ENCODE measurements at regions not wholly inside any gene's neighbourhood (a gene's known extent, or its start where the extent isn't known, plus 50 kb on each side); places are given as distances from the start of the nearest gene placed in this dataset.

DNA sequence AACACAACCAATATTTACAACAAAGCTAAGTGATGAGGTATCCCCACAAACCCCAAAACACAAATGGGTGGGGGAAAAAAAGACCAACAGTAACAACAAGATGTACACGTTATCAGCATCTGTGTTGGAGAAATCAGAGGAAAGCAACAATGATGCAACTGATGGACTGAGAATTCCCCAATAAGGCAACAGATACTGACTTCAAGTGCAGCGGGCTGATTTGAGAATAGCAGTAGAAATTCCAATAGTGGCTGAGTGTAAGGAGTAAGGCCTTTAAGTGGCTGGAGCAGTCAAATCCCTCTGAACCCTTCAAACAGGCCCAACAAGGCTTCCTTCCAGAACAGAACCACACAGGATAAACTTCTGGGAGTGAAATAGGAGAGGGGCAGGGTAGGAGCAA, 97.6 kb downstream of the TM2D1 start:
- no peak for TF ChIP-seq POLR2A (IDR thresholded peaks at IDR 0.05; ENCODE audit: low read depth, low read length)
- DNase-seq (ENCODE audit: insufficient read length, low spot score) = no peak
- FAIRE-seq = no peak

DNA sequence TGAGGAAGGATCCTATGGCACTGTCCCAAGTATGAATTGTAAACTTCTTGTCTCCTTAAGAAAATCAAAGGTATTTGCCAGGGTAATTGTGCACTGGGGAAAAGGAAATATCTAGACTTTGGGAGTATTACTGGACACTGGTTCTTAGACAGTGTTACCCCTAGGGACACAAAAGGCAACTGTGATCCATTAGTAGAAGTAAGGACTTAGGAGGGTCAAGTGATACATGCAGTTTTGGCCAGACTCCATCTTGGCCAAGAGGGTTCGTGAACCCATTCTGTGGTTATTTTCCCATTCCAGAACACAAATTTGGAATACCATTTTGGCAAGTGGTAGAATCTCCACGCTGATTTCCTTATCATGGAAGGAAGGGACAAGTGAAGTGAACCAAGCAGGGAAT, 98.1 kb downstream of the TM2D1 start:
- TF ChIP-seq POLR2A (IDR thresholded peaks at IDR 0.05; ENCODE audit: low read depth, low read length) = no peak
- FAIRE-seq = no peak
- DNase-seq (ENCODE audit: insufficient read length, low spot score) = no peak

DNA sequence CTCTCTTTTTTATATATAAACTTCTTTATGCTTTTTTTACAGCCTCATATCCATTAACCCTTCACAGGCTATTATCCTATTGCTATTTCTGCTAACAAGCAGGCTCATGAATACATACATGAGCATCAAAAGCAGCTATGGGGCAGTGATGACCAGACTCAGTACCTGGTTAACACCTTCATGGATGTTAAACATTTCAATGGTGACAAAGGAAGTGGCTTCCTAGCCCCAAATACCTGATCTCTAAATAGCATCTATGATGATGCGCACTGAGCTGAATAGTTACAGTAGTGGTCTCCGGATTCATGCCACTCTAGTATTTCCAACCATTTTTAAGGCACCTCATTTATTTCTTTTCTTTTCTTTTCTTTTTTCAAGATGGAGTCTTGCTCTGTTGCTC, 101.1 kb downstream of the TM2D1 start:
- TF ChIP-seq POLR2A (IDR thresholded peaks at IDR 0.05; ENCODE audit: low read depth, low read length) = no peak
- DNase-seq (ENCODE audit: insufficient read length, low spot score) (no peak), FAIRE-seq (no peak)

DNA sequence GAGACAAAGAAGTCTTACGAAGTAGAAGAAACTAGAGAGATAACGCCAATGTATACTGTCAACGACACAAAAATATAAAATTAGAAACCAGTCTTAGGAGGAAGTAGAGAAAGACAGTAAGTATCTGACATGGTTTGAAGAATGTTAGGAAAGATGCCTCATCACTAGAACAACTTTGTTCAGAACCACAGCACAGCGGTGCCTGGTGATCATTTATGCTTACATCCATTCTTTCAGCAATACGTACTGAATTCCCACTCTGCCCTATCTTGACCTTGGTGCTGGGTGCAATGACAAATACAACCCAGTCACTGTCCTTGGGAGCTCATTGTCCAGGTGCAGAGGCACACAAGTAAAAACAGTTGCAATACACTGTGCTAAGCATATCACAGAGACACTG, 104.4 kb downstream of the TM2D1 start:
- TF ChIP-seq POLR2A (IDR thresholded peaks at IDR 0.05; ENCODE audit: low read depth, low read length) = no peak
- no peak for DNase-seq (ENCODE audit: insufficient read length, low spot score)
- no peak for FAIRE-seq

DNA sequence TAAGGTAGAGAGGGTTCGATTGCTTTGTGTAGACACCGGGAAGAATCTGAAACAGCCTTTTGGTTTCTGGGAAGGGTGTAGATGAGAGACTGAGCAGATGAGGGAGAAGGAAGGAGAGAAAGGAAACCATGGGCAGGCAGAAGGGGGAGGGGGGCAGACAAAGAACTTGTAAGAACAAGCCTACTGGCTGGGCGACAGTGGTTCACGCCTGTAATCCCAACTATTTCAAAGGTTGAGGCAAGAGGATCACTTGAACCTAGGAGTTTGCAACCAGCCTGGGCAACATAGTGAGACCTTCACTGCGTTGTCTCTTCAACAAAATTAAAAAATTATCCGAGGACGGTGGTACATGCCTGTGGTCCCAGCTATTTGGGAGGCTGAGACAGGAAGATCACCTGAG, 106.2 kb downstream of the TM2D1 start:
- DNase-seq (ENCODE audit: insufficient read length, low spot score) (no peak), FAIRE-seq (no peak)
- no peak for TF ChIP-seq POLR2A (IDR thresholded peaks at IDR 0.05; ENCODE audit: low read depth, low read length)

DNA sequence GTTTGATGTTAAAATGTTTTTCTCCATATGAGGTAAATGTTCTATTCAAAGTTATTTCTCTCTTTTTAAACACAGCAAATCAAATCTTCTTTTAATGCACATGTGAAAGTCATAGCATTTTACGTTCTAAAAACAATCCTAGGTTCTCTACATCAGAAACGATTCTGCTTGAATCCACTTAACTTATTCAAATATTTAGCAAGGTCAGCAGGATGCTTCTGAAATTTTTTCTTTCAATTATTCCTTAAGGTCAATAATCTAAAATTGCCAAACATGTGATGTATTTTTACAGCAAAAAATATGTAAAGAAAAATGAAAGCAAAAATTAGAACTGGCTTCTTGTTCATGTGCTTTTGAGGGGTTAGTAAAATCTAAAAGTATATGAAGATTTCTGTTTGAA, 106.7 kb downstream of the TM2D1 start:
- no peak for FAIRE-seq
- TF ChIP-seq POLR2A (IDR thresholded peaks at IDR 0.05; ENCODE audit: low read depth, low read length) = no peak
- DNase-seq (ENCODE audit: insufficient read length, low spot score) = no peak

DNA sequence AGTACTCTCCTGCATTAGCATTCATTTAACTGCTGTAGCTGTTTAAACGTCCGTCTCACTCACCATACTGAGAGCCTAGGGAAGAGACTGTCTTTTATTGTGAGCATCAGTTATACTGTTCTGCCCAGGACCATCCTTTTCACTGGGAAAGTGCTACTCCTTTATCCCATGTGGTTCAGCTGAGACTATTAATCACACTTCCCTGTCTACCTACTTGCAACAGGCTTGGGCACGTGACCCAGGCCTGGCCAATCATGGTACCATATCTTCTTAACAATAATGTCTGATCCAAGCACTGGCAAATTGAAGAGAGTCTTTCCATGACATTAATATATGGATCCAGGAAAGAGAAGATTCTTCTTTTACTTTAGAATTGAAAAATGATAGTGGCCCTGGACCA, 108.1 kb downstream of the TM2D1 start:
- TF ChIP-seq POLR2A (IDR thresholded peaks at IDR 0.05; ENCODE audit: low read depth, low read length) = no peak
- DNase-seq (ENCODE audit: insufficient read length, low spot score) = no peak
- FAIRE-seq = no peak

DNA sequence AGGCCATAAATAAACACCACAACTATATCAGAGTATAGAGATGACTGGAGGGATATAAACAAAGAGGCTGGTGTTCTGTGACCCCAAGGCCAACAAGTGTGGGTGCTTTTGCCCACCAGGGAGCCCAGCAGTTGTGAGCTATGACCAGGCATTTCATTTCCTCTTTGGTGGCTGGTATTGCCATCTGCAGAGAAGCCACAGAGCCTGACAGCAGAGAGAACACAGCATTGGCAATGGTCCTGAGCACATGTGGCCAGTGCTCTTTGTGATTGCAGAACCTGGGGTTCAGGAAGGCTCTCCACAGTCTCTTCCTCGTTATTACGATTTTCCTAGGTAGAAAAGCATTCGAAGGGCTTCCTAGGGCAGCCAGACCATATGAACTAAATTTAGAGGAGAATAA, 112.3 kb downstream of the TM2D1 start:
- no peak for TF ChIP-seq POLR2A (IDR thresholded peaks at IDR 0.05; ENCODE audit: low read depth, low read length)
- DNase-seq (ENCODE audit: insufficient read length, low spot score) (no peak), FAIRE-seq (no peak)

DNA sequence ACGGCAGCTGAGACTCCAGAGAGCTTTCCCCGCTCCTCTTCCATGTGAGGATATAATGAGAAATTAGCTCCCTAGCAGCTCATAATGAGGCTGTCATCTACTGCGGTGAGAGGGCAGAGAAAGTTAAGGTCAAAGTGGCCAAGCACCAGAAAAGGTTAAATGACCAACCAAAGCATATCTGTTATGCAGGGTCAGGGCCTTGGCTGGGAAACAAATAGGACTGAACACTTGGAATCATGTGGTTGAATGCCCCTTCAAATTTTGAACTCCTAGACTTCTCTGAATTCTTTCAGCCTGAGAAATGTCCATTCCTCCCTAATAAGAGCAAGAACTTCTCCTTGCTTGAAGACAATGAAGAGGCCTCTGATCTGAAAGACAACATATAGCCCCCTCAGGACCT, 115.9 kb downstream of the TM2D1 start:
- FAIRE-seq = no peak
- TF ChIP-seq POLR2A (IDR thresholded peaks at IDR 0.05; ENCODE audit: low read depth, low read length) = no peak
- DNase-seq (ENCODE audit: insufficient read length, low spot score) = no peak

DNA sequence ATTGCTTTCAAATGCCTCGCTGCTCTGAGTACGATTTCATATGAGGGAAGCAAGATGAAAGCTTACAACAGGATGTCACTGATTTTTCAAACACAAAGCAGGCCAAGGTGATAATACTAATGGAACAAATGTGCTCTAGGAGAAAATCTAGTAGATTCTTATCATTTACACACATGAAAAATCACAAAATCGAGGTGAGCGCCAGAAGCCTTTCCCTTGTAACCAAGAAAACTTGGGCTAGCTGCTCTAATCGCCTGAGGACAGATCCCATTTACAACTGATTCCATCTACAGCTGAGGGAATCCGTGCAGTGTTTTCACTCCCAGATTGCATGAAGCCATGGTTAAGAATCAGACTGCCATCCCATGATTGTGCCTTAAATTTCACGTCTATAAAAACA, 117.5 kb downstream of the TM2D1 start:
- DNase-seq (ENCODE audit: insufficient read length, low spot score) = no peak
- FAIRE-seq = no peak
- TF ChIP-seq POLR2A (IDR thresholded peaks at IDR 0.05; ENCODE audit: low read depth, low read length) = no peak

DNA sequence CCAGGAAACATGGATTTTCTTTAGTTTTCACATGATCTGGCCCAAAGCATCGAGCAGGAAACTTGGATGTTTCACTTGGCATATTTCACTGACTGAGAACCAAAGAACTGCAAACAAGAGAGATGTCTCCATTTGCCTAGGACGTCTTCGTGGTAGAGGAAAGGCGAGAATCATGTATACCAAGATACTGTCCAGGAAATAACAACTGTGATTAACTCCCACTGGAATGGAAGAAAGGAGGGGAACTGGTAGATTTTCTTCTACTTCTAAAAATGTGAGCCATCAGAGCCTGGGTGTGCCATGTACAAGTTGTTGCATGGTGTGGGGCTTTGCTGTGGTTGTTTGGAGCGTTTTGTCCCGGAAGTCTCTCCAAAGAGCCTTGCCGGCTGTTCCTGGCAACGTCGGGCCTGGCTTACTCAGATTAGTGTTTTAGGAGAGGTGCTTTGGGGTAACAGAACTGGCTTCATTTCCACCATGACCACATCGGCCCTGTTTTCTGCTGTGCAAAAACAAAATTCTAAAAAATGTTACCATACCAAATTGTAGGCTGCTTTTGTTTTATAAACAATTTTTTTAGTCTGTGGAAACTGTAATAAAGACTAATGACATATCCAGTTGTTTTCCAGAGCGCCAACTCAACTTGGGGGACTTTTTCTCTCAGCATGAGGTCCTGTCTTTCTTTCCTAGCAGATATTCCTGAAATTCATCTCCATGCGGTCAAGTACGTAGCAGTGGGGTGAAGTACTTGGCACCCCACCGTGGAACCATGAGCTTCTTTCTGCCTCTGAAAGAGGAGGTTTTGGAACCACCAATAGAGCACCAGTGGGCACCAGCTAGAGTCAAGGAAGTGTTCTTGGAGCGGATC, 118.3 kb downstream of the TM2D1 start:
- FAIRE-seq (no peak), DNase-seq (ENCODE audit: insufficient read length, low spot score) (no peak)
- no peak for TF ChIP-seq POLR2A (IDR thresholded peaks at IDR 0.05; ENCODE audit: low read depth, low read length)

DNA sequence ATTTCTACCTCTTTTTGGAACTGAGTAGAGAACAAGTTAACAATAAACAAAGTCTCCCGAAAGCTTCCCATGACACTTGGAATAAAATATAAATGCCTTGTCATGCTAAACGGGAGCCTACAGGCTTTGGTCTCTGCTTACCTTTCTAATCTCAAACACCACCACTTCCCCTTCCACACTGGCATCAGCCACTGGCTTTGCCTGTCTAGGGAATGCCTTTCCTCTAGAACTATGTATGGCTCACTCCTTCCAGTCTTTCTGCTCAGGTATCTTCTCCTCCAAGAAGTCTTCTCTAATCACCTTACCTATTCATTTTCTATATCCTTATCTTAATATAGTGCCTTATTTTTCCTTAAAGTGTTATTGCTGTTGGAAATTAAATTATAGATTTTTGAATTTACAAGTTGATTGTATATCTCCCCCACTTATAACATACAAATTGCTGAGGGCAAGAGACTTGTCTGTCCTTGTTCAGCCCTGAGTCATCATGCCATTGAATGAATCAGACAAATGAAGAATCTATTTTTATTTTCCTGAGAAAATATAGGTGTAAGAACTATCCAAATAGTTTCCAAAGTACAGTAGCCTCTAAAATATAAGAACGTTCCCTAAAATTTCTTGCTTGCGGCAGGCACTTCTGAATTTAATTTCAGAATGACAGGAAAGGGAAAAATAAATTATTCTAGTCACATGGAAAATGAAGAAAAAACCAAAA, 119.2 kb downstream of the TM2D1 start:
- FAIRE-seq (no peak), DNase-seq (ENCODE audit: insufficient read length, low spot score) (no peak)
- TF ChIP-seq POLR2A (IDR thresholded peaks at IDR 0.05; ENCODE audit: low read depth, low read length) = no peak

DNA sequence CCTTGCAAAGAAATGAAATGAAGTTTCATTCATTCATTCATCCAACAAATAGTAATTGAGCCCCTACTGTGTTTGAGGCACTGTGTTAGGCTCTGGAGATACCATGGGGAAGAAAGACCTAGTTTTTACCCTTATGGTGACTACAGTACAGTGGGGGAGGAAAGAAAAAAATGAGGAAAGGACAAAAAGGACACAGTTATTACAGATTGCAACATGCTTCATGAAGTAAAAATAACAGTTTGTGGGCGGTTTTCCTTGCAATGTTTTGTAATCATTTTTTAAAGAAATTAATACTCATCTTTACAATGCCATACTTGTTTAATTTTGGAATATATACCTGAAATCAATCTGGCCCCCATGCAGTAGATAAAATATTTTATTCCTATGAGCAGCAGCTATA, 120.3 kb downstream of the TM2D1 start:
- TF ChIP-seq POLR2A (IDR thresholded peaks at IDR 0.05; ENCODE audit: low read depth, low read length) = no peak
- FAIRE-seq (no peak), DNase-seq (ENCODE audit: insufficient read length, low spot score) (no peak)

DNA sequence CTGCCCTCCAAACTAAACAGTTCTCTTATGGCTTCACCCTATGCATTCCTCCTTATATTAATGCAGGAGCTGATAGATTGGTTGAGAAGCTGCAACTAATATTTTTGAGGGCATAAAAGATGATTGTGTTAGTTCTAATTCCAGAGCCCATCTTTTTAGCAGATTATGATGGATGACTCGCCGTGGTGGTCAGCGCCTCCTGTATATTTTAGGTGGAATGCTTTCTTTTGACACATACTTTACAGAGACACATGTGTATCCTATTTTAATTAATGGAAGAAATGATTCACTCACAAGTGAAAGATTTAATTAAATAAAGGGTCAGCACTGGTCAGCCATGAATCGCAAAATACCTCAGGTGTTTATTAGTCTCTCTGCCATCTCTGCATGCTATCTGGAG, 120.7 kb downstream of the TM2D1 start:
- FAIRE-seq = no peak
- DNase-seq (ENCODE audit: insufficient read length, low spot score) = no peak
- TF ChIP-seq POLR2A (IDR thresholded peaks at IDR 0.05; ENCODE audit: low read depth, low read length) = no peak

DNA sequence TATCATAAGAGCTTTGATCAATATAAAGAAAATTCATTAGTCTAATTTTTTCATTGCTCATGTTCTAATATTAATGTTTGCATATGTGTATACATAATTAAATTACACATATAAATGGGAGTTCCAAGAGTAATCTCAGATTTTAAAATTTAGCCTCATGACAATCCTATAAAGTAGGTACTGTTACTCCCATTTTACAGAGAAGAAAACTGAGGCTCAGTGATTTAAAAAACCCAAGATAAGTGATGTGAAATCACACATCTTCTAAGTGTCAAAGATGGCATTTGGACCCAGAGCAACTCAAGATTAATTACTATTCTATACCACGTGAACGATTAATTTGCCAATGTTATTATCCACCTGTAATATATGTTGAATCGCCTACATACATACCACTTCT, 122.3 kb downstream of the TM2D1 start:
- FAIRE-seq = no peak
- no peak for TF ChIP-seq POLR2A (IDR thresholded peaks at IDR 0.05; ENCODE audit: low read depth, low read length)
- DNase-seq (ENCODE audit: insufficient read length, low spot score) = no peak
